ENCODE measurements at regions not wholly inside any gene's neighbourhood (a gene's known extent, or its start where the extent isn't known, plus 50 kb on each side); places are given as distances from the start of the nearest gene placed in this dataset.

DNA sequence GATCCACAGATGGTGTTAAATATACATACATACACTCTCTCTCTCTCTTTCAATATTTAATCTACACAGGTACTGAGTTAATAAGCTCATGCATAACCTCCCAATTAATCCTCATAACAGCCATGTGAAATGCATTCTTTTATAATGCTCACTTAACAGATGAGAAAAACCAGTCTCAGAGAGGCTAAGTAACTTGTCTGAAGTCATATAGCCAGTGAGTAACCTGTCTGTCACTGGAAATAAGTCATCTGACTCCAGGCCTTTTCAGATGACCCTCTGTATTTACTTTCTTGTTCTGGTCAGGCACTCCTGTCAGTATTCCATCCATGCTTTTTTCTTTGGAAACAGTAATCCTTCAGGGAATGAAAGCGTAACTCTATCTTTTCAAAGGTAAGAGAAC, 594.0 kb upstream of the TENM4 start:
- no peaks in the 10 kb centered on the region for H3K9me3 ChIP-seq
- TF ChIP-seq, protein P1, sequence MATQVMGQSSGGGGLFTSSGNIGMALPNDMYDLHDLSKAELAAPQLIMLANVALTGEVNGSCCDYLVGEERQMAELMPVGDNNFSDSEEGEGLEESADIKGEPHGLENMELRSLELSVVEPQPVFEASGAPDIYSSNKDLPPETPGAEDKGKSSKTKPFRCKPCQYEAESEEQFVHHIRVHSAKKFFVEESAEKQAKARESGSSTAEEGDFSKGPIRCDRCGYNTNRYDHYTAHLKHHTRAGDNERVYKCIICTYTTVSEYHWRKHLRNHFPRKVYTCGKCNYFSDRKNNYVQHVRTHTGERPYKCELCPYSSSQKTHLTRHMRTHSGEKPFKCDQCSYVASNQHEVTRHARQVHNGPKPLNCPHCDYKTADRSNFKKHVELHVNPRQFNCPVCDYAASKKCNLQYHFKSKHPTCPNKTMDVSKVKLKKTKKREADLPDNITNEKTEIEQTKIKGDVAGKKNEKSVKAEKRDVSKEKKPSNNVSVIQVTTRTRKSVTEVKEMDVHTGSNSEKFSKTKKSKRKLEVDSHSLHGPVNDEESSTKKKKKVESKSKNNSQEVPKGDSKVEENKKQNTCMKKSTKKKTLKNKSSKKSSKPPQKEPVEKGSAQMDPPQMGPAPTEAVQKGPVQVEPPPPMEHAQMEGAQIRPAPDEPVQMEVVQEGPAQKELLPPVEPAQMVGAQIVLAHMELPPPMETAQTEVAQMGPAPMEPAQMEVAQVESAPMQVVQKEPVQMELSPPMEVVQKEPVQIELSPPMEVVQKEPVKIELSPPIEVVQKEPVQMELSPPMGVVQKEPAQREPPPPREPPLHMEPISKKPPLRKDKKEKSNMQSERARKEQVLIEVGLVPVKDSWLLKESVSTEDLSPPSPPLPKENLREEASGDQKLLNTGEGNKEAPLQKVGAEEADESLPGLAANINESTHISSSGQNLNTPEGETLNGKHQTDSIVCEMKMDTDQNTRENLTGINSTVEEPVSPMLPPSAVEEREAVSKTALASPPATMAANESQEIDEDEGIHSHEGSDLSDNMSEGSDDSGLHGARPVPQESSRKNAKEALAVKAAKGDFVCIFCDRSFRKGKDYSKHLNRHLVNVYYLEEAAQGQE (IDR thresholded peaks at IDR 0.05), result no peak
- TF ChIP-seq ESRRA (IDR thresholded peaks at IDR 0.05; ENCODE audit: borderline replicate concordance, low read length) (no peak), ZC3H11A (IDR thresholded peaks at IDR 0.05) (no peak), POLR2A (IDR thresholded peaks at IDR 0.05; ENCODE audit: low read length) (no peak), RFX5 (IDR thresholded peaks at IDR 0.05) (no peak), BHLHE40 (IDR thresholded peaks at IDR 0.05; ENCODE audit: low read depth, low read length) (no peak), NFE2L2 (conservative IDR thresholded peaks at IDR 0.05; ENCODE audit: low read length) (no peak), HOXA7 (CRISPR knock-in tag; IDR thresholded peaks at IDR 0.05) (no peak)
- TF ChIP-seq, protein P2, sequence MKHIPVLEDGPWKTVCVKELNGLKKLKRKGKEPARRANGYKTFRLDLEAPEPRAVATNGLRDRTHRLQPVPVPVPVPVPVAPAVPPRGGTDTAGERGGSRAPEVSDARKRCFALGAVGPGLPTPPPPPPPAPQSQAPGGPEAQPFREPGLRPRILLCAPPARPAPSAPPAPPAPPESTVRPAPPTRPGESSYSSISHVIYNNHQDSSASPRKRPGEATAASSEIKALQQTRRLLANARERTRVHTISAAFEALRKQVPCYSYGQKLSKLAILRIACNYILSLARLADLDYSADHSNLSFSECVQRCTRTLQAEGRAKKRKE (CRISPR knock-in tag; IDR thresholded peaks at IDR 0.05; ENCODE audit: low read depth), result no peak
- ChIA-PET CTCF (no interaction called here), POLR2A (no interaction called here)
- no peak overlapping the region for H3K4me3 ChIP-seq
- H3K27ac ChIP-seq, result no peak overlapping the region
- WGBS (ENCODE audit: missing lambda C conversion rate), result 0% methylated on average over 1 of the region's 1 CpG
- DNase-seq (ENCODE audit: low read depth in 1 of 2, low spot score in 1 of 2) (no peak), FAIRE-seq (no peak), ATAC-seq (no peak)
- H3K4me1 ChIP-seq, result no peaks in the 10 kb centered on the region
- H3K4me2 ChIP-seq, result no peak overlapping the region

DNA sequence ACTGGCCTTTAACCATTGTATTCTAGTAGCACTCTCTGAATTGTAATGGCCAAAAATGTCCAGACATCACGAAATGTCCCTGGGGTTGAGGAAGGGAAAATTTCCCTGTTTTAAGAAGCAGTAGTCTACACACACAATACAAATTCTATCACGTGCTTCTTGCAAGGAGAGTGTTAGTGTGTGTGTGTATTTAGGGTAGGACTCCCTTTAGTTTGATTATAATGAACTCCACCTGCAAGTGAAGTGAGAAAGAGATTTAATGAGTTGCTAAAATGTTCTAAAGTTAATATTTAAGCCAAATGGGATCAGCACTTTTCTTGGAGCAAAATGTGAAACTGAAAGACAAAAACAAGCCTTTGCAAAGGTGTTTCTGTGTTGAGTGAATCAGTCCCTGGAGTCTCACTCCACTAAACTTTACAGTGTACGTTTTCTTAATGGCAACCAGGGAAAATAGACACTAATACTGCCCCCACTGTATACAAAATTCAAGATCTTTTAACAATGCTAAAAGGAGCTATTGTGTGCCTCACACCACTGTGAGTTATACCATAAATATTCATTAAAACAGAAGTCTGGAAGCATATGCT, 590.3 kb upstream of the TENM4 start:
- 0% methylated on average over 3 of the region's 3 CpGs for WGBS (ENCODE audit: missing lambda C conversion rate)
- Histone ChIP-seq H3K9me3 (no peaks in the 10 kb centered on the region), H3K27ac (no peak overlapping the region), H3K4me1 (no peaks in the 10 kb centered on the region), H3K4me3 (no peak overlapping the region), H3K4me2 (no peak overlapping the region)
- ATAC-seq (no peak), FAIRE-seq (no peak), DNase-seq (ENCODE audit: low read depth in 1 of 2, low spot score in 1 of 2) (no peak)
- ChIA-PET CTCF (no interaction called here), POLR2A (no interaction called here)
- TF ChIP-seq CBX8 (IDR thresholded peaks at IDR 0.05) (no peak), FOSB (CRISPR knock-in tag; IDR thresholded peaks at IDR 0.05) (no peak), POLR2A (IDR thresholded peaks at IDR 0.05; ENCODE audit: low read length) (no peak), FOSL2 (IDR thresholded peaks at IDR 0.05) (no peak), FOSL2 (CRISPR knock-in tag; IDR thresholded peaks at IDR 0.05) (no peak), HDAC2 (IDR thresholded peaks at IDR 0.05) (no peak), CHD2 (IDR thresholded peaks at IDR 0.05; ENCODE audit: low read length, partially characterized antibody) (no peak), RARB (CRISPR knock-in tag; IDR thresholded peaks at IDR 0.05) (no peak), RCOR1 (IDR thresholded peaks at IDR 0.05; ENCODE audit: low read depth, low read length) (no peak), NFE2L2 (conservative IDR thresholded peaks at IDR 0.05; ENCODE audit: low read length) (no peak), MYC (IDR thresholded peaks at IDR 0.05; ENCODE audit: borderline replicate concordance, low read length) (no peak), POLR2AphosphoS2 (conservative IDR thresholded peaks at IDR 0.05; ENCODE audit: low read length) (no peak), ZFP36 (IDR thresholded peaks at IDR 0.05; ENCODE audit: borderline replicate concordance, partially characterized antibody) (no peak), CEBPB (IDR thresholded peaks at IDR 0.05) (no peak), EHMT2 (IDR thresholded peaks at IDR 0.05; ENCODE audit: low read depth) (no peak)
- TF ChIP-seq, protein P2 (CRISPR knock-in tag; IDR thresholded peaks at IDR 0.05; ENCODE audit: low read depth), result no peak
- TF ChIP-seq, protein P3, sequence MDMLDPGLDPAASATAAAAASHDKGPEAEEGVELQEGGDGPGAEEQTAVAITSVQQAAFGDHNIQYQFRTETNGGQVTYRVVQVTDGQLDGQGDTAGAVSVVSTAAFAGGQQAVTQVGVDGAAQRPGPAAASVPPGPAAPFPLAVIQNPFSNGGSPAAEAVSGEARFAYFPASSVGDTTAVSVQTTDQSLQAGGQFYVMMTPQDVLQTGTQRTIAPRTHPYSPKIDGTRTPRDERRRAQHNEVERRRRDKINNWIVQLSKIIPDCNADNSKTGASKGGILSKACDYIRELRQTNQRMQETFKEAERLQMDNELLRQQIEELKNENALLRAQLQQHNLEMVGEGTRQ (IDR thresholded peaks at IDR 0.05), result no peak
- TF ChIP-seq, protein P4, sequence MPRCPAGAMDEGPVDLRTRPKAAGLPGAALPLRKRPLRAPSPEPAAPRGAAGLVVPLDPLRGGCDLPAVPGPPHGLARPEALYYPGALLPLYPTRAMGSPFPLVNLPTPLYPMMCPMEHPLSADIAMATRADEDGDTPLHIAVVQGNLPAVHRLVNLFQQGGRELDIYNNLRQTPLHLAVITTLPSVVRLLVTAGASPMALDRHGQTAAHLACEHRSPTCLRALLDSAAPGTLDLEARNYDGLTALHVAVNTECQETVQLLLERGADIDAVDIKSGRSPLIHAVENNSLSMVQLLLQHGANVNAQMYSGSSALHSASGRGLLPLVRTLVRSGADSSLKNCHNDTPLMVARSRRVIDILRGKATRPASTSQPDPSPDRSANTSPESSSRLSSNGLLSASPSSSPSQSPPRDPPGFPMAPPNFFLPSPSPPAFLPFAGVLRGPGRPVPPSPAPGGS (IDR thresholded peaks at IDR 0.05), result no peak
- TF ChIP-seq, protein P5, sequence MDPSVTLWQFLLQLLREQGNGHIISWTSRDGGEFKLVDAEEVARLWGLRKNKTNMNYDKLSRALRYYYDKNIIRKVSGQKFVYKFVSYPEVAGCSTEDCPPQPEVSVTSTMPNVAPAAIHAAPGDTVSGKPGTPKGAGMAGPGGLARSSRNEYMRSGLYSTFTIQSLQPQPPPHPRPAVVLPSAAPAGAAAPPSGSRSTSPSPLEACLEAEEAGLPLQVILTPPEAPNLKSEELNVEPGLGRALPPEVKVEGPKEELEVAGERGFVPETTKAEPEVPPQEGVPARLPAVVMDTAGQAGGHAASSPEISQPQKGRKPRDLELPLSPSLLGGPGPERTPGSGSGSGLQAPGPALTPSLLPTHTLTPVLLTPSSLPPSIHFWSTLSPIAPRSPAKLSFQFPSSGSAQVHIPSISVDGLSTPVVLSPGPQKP (IDR thresholded peaks at IDR 0.05; ENCODE audit: low read depth, low read length), result no peak
- TF ChIP-seq, protein P6, sequence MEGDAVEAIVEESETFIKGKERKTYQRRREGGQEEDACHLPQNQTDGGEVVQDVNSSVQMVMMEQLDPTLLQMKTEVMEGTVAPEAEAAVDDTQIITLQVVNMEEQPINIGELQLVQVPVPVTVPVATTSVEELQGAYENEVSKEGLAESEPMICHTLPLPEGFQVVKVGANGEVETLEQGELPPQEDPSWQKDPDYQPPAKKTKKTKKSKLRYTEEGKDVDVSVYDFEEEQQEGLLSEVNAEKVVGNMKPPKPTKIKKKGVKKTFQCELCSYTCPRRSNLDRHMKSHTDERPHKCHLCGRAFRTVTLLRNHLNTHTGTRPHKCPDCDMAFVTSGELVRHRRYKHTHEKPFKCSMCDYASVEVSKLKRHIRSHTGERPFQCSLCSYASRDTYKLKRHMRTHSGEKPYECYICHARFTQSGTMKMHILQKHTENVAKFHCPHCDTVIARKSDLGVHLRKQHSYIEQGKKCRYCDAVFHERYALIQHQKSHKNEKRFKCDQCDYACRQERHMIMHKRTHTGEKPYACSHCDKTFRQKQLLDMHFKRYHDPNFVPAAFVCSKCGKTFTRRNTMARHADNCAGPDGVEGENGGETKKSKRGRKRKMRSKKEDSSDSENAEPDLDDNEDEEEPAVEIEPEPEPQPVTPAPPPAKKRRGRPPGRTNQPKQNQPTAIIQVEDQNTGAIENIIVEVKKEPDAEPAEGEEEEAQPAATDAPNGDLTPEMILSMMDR (IDR thresholded peaks at IDR 0.05), result no peak
- TF ChIP-seq, protein P7, sequence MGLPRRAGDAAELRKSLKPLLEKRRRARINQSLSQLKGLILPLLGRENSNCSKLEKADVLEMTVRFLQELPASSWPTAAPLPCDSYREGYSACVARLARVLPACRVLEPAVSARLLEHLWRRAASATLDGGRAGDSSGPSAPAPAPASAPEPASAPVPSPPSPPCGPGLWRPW (IDR thresholded peaks at IDR 0.05), result no peak
